NCI-H82 treated with DMSO at 0.1 percent for 48 hours (cell line): ENCODE measurements at regions not wholly inside any gene's neighbourhood (a gene's known extent, or its start where the extent isn't known, plus 50 kb on each side); places are given as distances from the start of the nearest gene placed in this dataset.
"Not testable (repeated sequence)": the region's sequence is repeated elsewhere in the genome, so short reads cannot be mapped to it uniquely, and the experiment has no call there.

Source experiments
- DNase-seq: peaks from one replicate; lab custom pipeline; 2025; ENCODE audit not compliant: unreplicated experiment; lab: John Stamatoyannopoulos, UW

DNA sequence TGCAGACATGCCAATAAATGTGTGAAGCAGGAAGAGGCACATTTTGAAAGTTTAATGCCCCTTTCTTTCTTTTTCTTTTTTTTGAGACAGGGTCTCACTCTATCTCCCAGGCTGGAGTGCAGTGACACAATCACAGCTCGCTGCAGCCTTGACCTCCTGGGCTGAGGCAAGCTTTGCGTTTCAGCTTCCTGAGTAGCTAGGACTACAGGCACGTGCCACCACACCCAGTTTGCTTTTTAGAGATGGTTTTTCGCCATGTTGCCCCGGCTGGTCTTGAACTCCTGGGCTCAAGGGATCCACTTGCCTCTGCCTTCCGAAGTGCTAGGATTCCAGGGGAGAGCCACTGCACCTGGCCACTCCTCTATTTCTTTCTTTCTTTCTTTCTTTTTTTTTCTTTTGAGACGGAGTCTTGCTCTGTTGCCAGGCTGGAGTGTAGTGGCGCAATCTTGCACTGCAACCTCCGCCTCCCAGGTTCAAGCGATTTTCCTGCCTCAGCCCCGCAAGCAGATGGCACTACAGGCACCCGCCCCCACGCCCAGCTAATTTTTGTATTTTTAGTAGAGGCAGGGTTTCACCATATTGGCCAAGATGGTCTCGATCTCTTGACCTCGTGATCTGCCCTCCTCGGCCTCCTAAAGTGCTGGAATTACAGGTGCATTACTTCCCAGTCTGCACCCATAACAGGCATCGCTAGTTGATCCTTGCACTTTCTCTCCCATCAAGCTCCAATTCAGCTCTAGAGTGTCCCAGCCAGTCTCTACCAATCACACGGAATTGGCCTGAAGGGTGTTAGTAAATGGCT lies 77.5 kb upstream of the RUNX3 start:
- not testable (repeated sequence) for DNase-seq

DNA sequence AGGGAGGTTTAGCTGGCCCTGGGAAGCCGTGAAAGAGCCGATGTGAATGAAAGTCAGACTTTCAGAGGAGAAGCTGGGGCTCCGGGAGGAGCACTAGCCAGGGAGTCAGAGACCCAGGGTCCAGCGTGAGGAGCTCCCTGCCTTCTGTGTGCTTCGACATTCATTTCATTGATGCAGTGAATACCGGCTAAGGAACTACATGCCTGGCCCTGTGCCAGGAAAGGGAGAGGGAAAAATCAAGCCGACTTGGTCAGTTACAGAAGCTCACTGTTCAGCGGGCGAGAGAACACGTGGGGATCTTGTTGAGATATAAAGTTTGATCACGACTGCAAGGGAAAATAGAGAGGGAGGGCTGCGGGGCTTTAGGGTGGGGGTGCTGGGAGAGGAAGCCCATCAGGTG lies 76.7 kb upstream of the RUNX3 start:
- no peak for DNase-seq

DNA sequence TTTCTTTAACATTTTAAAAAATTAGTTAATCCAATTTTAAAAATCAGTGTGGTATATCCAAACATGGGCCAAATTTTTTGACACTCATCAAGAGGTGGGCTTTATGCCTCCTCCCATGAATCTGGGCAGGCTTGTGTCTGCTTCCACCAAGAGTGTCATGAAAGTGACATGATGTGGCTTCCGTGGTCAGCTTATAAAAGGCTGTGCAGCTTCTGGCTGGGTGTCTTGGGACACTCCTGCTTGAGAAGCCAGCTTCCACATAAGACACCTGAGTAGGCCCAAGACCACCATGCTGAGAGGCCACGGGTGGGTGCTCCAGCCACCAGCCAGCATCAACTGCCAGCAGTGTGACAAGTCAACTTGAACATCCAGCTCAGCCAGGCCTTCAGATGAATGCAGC lies 74.3 kb upstream of the RUNX3 start:
- no peak for DNase-seq

DNA sequence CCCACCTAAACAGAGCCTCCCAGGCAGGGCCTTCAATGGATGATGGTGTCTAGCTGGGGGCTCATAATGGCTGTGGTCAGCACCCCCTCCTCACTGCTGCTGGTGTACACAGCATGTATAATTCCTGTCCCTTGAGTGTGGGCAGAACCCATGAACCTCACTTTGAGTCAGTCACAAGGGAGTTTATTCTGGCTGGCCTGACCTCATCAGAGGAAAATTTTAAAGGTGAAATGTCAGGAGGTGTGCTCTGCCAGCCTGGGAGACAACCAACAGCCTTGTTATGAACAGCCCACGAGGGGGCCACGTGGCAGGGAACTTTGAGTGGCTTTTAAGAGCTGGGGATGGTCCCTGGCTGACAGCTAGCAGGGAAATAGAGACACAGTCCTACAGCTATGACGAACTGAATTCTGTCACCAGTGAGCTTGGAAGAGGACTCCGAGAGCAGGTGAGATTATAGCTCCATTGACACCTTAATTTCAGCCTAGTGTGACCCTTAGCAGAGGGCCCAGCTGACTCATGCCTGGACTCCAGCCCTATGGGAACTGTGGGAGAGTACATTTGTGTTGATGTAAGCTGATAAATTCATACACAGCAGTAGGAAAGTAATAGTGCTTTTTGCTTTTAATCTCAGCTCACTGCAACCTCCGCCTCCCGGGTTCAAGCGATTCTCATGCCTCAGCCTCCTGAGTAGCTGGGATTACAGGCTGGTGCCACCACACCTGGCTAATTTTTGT lies 73.5 kb upstream of the RUNX3 start:
- DNase-seq: no peak

DNA sequence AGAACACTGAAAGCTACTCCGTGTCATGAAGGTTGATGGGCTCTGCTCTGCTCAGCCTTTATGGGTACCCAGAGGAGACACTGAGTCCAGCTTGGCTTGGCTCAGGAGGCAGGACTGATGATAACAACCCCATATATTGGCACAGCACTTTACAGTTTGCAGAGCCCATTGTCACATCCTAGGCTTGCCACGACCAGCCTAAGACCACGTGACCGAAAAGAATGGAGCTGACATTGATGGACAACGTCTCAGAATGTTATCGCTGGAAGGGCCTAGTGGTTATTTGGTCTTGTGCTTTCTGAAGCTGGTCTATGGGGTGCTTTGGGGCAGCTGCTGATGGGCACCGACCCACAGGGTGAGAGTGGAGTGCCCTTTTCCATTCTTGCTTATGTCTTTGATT lies 72.9 kb upstream of the RUNX3 start:
- no peak for DNase-seq

DNA sequence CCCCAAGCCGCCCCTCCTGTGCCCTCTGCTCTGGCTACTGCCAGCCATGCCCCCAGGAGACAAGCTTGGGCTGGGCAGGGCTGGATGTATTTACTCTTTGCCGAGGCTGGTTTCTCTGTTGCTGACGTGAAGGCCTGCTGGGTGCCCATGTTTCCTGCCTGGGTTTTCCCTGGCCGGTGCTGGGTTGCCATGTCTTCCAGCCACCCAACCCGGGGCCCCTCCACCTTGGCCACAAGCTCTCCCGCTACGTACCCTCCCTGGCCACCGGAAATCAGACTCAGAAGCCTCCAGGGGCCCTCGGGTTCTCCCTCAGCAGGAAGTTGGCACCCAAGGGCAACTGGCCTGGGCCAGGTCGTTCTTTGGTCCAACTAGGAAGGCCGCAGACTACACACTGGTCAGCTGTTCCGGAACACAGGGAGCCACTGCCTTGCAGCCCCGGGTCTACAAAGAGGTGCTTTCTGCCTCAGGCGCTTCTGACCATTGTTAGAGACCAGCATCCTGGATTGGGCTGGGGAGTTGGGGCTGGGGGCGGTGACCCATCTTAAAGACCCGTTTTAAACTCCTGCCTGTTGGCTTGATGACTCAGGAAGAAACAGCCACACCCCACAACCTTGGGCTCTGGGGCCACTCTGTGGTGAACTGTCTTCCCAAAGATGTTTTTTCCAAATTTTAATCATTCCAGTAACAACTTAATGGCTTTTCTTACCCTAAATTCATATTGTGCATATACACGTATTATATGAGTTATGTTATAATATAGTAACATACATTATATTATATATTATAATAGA lies 71.2 kb upstream of the RUNX3 start:
- no peak for DNase-seq

DNA sequence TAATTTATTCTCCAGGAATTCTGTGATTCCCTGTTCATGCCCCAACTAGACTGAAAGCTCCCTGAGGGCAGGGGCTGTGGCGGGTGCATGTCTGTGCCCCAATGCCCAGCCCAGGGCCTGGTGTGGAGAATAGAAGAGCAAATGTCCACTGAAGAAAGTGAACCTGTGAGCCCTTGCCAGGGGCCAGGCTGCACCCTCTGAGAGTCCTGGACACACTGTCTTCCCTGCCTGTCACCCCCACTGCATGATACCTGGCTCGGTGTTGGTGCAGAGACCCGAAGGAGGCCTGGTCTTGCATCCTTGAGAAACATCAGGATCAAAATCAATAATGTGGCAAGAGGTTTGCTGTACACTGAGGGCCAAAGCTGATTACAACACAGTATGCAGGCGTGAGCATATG lies 69.8 kb upstream of the RUNX3 start:
- DNase-seq: no peak

DNA sequence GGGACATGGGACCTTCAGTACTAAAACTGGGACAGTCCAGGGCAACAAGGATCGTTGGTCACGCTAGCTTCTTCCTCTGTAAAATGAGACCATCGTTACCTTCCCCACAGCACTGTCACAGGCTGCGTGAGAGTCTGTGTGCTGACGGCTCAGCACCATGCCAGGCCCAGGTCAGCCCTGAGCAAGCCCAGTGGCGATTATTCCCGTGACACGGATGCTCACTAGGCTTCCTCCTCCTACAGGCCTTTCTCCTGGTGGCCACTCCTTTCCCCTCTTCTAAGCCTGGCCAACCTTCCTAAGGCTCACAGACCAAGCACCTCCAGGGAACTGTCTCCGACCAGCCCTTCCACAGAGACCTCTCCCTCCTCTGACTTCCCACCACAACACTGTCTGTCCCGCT lies 69.3 kb upstream of the RUNX3 start:
- no peak for DNase-seq

DNA sequence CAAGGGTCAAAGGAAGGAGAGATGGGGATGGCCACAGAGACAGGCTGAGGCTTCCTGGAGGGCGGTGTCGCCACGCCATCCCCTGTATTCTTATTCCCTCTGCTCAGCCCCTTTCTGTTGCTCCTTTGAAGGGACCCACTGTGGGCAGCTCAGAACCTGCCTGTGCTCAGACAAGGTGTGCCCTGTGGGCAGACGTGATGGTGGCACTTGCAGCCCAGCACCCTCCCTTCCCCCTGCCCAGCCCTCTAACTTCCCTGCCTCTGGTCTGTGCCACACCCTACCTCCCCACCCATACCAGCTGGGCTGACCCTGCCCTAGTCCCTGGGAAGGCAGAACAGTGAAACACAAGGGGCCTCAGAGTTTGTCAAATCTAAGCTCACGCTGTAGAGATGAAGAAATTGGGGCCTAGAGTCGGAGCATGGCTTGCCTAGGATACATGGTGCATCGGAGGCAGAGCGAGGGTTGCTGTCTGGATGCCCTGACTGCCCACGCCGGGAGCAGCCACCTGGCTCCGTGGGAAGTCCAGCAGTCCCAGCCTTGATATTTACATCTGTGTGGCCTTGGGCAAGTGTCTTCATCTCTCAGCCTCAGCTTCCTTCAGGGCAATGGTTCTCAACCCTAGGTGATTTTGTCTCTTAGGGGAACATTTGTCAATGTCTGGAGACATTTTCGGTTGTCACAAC lies 68.6 kb upstream of the RUNX3 start:
- DNase-seq: no peak

DNA sequence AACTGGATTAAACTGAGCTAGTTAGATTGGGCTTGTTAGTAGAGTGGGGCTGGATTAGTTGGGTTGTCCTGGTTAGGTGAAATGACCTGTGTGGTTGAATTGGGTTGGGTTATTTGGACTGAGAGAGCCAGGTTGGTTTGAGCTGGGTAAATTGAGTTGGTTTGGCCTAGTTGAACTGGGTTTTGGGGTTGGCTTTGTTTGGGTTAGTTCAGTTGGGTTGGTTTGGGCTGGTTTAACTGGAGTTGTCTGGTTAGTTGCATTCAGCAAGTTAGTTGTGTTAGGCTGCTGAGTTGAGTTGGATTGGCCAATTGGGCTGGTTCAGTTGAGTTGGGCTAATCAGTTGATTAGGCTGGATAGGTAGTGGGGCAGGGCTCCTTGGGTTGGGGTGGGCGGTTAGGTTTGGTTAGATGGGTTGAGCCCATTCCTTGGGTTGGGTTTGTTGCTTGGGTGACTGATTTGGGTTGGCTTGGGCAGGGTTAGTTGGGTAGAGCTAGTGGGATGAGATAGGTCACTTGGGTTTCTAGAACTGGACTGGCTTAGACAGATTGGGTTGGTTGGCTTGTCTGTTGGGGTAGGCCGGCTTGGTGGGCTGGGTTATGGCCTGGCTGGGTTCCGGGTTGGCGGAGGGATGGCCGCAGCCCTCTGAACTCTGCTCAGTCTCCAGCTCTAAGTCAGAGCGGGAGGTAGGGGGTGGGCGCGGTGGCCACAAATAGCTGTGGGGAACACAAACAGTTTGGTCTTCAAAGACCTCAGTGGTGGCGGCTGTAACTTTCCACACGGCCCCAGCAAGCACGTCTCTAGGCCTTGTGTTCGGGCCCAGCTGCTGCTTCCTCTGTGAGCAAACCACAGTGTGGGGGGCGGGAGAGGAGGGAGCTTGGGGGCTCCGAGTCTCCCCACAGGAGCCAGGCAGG lies 67.2 kb upstream of the RUNX3 start:
- no peak for DNase-seq

DNA sequence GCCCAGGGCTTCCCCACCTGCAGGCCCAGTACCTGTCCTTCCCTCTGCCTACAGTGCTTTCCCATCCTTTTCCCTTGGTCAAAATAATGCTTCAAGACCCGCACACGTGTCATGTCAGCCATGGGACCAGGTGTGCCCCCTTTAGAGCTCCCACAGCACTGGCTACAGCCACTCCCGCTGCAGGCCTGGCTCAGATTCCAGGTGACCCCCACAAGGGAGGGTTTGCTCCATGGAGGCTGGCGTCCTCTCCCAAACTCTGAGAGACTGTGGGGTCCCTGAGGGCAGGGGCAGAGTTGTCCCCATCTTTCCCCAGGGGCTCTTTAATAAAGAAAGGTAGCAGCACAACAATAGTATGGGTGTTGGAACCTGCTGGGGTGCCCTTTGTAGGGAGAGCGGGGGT lies 66.4 kb upstream of the RUNX3 start:
- DNase-seq: no peak

DNA sequence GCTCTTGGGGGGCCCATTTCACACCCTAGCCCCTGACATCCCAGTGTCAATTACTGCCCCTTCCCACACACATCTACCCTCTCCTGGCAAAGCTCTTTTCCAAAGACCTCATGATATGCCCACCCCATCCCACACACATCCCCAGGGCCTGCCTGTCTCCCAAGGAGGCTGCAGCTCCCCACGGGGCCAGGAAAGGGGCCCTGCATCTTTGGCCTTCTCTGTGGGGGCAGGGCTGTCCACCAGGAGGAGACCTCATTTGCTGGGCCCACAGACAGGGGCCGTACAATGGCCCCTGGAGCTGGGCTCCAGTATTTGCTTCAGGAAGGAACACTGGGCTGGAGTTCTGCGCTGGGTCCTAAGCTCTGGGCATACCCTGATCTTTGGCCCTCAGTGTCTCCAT lies 65.6 kb upstream of the RUNX3 start:
- DNase-seq: no peak

DNA sequence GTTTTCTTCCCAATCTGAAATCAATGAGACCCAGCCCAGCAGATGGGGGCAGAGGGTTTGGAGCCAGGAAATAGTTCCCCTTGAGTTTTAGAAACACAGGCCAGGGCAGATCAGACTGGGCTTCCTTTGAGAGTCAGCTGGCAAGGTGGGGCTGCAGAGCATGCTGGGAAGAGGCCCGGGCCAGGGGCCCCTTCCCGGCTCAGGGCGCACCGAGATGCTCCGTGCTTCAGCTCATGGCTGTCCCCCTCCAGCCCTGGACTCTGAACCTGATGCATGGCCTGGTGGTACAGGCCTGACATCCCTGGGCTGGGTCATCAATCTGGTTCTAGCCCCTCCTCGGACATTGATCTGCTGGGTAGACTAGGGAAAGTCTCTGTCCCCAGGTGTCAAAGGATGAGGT lies 65.1 kb upstream of the RUNX3 start:
- no peak for DNase-seq

DNA sequence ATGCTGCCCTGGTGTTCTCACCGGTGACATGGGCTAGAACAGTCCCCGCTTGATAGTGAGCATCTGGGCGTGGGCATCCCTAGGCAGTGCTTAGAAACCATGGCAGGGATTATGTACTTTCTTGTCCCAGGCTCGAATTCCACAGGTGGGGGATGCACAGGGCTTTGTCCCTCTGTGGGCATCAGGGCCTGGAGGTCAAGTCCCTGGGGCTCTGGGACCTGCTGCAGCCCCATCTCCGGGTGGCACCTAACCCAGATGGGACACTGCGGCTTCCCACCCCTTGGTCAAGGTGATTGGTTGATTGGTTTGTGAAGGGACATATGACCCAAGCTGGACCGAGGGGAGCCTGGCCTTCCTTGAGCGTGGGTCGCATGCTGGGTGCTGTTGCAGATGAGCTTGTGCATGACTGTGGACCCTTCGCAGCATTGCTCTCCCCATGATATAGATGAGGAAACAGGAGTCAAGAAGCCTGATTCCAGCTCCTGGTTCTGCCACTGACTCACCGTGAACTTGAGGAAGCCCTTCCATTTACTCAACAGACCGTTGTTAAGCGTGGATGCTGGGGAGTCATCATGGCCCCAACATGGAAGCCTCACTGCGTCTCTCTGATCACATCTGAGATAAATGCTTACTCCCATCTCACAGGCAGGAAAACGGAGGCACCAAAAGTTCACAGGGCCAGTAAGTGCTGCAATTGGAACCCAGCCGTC lies 64.0 kb upstream of the RUNX3 start:
- DNase-seq: no peak

DNA sequence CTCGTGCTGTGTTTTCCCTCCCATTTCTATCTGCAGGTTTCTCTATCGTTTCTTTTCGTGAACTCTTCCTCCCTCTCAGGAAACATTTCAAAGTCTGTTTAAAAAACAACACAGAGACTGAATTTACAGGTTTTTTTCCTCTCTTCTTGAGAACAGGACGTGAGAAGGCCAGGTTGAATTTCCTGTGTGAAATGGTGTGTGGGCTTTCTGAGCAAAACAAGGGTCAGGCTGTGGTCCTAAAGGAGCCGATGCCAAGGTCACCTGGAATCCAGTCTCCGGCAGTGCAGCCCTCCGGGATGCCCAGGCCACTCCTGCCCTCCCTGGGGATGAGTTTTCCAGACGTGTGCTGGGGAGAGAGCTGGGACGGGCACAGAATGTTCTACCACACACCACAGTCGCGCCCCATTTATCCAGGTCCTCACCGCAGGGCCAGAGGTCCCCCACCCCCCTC lies 62.7 kb upstream of the RUNX3 start:
- DNase-seq: no peak

DNA sequence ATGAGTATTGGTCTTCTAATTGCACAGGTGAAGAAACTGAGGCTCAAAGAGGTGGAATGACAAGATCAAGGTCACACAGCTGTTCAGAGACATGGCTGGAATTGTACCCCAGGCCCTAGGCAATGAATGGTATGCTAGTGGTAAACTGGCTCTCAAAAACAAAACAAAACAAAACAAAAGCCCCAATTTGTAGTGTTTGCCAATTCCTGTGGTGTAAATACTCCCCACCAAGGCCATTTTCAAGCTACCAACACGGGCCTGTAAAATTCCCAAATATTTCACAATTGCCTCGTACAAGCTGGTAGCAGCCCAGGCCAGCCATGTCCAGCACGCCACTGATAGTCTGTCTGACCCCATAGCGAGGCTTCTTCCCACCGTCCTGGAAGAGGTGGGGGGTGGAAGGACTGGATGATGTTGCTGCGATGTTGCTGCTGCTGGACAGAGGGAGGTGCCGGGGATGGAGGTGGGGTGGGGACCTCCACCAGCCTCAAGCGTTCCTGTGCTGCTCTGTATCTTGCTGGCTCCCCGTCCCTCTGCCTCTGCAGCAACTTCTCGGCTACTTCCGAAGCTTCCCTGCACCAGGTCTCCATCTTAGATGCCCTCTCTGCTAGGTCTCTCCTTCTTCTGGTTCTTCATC lies 62.2 kb upstream of the RUNX3 start:
- DNase-seq: no peak

DNA sequence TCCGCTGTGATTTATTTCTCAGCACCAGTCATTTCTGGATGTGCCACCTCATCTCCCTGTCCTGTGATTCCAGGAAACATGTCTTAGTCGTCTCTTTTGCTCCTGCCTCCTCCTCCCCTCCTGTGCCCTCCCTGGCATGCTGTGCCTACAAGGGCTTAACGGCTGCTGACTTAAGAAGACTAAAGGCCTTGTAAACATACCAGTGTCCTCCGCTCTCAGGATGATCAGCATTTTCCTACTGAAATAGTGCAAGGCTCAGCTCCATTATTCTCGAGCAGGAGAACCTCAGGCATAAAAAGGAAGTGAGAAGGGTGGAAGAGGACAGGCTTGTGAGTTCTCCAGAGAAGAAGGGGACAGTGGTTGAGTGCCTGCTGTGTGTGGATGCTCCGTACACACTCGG lies 61.6 kb upstream of the RUNX3 start:
- no peak for DNase-seq

DNA sequence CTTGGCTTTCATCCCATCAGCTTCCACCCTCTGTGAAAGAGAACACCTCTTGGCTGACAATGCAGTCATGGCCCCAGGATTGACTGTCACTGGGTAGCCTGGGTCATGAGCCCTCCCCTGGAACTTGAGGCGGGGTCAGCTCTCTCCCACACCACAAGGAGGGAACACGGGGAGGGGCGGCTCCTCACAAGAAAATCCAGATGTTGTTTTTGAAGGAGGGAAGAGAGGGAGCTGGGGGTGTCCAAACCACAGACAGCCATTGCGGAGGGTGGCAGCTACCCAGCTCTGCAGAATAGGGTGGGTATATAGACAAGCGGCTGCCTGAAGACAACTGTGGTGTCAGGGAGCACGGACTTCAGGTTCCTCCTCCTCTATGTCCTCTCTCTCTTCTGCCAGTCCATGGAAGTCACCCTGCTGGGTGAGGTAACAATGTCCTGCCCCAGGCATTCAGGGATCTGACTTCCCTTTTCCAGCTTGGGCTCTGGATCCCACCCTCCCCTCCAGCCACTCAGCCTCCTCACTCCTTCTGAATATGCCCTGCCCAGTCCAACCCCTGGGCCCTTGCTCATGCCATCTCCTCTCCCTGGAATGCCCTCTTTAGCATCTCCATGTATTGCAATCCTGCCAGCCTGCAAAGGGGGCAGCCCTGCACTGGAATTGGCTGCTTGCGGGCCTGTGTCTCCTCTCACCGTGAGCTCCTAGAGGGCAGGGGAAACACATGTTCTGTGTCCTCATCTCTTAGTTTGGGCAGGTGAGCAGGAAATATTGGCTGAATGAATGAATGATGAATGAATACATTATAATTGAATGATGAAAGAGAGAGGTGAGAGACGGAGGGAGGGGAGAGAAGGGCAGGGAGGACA lies 60.9 kb upstream of the RUNX3 start:
- DNase-seq: no peak
